ENCODE measurements at regions not wholly inside any gene's neighbourhood (a gene's known extent, or its start where the extent isn't known, plus 50 kb on each side); places are given as distances from the start of the nearest gene placed in this dataset.

DNA sequence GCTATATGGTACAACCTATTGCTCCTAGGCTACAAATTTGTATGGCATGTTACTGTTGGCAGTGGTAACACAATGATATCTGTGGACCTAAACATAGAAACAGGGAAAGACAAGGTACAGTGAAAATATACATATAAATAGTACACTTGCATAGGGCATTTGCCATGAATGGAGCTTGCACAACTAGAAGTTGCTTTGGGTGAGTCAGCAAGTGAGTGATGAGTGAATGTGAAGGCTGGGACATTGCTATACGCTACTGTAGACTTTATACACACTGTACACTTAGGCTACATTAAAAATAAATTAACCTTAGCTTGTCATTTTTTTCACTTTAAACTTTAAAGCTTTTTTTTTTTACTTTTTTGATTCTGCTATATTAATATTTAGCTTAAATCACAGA lies 500.0 kb upstream of the SETBP1 start:
- no peak for DNase-seq (ENCODE audit: low spot score)
- TF ChIP-seq, protein P1, sequence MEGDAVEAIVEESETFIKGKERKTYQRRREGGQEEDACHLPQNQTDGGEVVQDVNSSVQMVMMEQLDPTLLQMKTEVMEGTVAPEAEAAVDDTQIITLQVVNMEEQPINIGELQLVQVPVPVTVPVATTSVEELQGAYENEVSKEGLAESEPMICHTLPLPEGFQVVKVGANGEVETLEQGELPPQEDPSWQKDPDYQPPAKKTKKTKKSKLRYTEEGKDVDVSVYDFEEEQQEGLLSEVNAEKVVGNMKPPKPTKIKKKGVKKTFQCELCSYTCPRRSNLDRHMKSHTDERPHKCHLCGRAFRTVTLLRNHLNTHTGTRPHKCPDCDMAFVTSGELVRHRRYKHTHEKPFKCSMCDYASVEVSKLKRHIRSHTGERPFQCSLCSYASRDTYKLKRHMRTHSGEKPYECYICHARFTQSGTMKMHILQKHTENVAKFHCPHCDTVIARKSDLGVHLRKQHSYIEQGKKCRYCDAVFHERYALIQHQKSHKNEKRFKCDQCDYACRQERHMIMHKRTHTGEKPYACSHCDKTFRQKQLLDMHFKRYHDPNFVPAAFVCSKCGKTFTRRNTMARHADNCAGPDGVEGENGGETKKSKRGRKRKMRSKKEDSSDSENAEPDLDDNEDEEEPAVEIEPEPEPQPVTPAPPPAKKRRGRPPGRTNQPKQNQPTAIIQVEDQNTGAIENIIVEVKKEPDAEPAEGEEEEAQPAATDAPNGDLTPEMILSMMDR (IDR thresholded peaks at IDR 0.05; ENCODE audit: extremely low read depth, missing control alignments) = no peak

DNA sequence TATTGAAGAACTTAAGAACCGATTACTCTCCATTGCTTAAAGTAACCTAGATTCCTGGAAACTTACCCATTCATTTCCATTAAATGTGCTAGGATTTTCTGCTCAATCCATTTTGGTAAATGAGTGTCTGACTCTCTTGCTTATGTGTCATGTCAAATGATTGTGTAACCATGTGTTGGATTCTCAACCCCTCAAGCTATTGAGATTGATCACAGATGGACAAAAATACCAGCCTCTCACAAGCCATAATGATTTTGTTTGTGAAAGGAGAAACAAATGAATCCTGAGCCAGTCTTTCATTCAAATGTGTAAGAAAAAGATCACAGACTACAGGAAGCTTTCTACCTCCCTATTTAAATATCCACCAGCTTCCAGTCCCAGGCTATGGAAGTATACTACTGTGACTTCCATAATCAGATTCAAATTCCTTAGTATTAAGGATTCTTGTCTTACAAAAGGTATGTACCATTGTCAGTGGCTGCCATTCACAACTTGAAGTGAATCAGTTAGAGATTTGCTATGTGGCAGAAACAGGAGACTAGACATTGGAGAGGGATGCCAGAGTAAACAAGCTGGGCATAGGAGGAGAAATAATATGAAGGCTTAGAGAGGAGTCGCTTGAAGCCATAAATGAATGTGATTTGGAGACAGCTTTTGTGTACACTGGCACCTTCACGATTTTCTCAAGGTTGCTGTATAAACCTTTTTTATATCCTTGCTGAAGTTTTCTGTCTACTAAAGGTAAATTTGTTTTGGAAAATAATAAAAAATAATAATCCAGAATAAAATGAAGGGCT lies 498.5 kb upstream of the SETBP1 start:
- TF ChIP-seq, protein P1 (IDR thresholded peaks at IDR 0.05; ENCODE audit: extremely low read depth, missing control alignments) = no peak
- DNase-seq (ENCODE audit: low spot score) = no peak

DNA sequence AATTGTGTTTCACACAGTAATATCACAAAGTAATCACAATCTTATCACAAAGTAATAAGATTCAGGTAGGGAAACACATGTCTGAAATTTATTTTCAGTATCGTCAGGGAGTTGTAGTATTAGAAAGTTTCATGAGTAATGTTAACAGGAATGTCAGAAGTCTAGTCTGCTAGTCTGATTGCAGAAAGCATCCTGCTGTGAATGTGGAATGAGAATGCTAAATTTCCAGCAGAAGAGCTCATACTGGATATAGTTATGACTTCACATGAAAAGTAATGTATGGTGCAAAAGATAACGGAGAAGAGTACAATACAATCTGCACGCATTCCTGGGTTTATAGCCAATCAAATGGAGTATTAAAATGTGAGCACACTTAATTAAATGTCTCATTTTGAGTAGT lies 494.7 kb upstream of the SETBP1 start:
- no peak for DNase-seq (ENCODE audit: low spot score)
- TF ChIP-seq, protein P1 (IDR thresholded peaks at IDR 0.05; ENCODE audit: extremely low read depth, missing control alignments) = no peak

DNA sequence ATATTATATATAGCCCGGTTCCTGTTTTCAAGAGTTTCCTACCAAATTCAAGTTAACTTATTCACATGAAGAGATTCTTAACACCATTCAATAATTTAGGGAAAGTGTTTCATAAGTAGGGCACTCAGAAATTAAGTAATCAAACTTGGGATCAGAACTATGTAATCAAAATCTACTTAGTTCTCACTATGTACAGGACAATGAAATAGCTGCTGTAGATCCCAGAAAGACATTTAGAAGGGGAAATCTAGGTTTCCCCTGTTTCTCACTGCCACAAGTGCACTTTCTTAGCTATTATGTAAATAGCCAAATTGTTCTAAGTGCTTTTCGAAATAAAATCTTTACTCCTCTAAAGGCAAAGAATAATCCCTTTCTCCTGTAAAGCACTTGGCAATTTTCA lies 493.6 kb upstream of the SETBP1 start:
- no peak for DNase-seq (ENCODE audit: low spot score)
- TF ChIP-seq, protein P1 (IDR thresholded peaks at IDR 0.05; ENCODE audit: extremely low read depth, missing control alignments) = no peak

DNA sequence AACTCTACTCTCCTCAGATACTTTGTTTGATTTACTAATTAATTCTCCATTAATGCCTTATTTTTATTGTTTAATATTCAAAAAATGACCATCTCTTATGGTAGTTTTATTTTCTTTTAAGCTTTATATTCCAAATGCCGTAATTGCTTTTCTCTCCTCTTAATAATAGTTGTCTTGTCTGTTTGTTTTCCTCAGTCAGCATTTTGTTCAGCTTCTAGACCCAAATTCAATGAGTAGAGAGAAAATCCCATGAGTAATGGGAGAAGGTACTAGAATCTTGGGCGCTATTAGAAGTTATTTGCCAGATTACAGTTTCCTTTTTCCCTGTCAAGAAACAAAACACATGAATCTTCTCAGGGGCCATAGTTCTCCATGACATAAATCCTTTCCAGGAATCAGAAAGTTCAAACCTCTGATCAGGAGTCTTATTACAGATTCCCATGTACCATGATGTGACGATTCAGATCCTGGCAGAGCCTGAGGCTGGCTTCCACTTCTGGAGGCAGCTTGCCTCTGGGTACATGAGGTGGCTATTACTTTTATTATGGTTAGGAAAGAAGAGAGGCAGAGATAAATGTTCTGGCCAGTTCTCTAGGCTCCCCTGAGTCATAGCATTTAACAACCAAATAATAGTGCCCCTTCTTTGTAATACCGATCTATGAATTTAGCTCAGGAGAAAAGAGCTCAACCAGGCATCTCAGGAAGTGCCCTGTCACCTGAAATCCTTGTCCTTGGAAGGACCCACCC lies 485.1 kb upstream of the SETBP1 start:
- TF ChIP-seq, protein P1 (IDR thresholded peaks at IDR 0.05; ENCODE audit: extremely low read depth, missing control alignments) = no peak
- DNase-seq (ENCODE audit: low spot score) = no peak

DNA sequence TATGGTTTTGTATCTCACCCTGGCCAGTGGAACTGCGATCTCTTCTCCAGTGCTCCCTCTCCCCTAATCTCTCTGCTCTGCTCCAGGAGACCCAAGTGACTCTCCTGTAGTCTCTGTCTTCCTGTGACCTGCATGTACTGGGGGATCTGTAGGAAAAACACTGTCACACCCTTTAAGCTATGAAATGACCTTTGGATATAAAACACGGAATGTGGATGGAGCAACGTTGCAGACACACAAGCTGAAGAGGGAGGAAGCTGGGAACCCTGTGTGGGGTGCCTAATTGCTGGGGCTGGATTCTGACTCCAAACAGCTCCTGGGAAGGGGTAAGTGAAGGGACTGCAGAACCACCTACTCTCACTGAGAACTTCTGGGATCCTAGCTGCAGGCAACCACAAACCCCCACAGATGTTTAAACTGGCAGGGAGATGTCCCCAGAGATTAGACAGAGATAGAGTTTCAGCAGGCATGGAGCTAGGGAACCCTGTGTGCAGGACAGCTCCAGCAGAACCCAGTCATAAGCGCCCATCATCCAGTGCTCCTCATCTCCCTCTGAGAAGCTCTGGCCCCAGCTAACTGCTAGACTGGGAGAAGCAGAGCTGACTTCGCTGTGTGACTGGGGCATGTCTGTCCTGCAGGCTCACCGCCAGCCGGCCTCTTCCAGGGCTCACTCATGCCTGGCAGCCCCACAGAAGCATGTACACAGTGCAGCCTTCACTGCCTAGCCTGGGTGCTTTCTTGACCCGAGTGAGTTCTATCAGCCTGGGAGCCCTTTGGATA lies 482.7 kb upstream of the SETBP1 start:
- TF ChIP-seq, protein P1 (IDR thresholded peaks at IDR 0.05; ENCODE audit: extremely low read depth, missing control alignments) = no peak
- DNase-seq (ENCODE audit: low spot score) = no peak
